ENCODE measurements at regions not wholly inside any gene's neighbourhood (a gene's known extent, or its start where the extent isn't known, plus 50 kb on each side); places are given as distances from the start of the nearest gene placed in this dataset.

GRCh38 chr4:180234730-180235129, 2008.5 kb upstream of the TENM3 start:
- H3K9me3 ChIP-seq (ENCODE audit: insufficient read depth, low read length): no peaks in the 10 kb centered on the region
- H3K4me3 ChIP-seq (ENCODE audit: insufficient read length, low read depth): no peak overlapping the region
- TF ChIP-seq YY1 (IDR thresholded peaks at IDR 0.05; ENCODE audit: insufficient read depth, insufficient read length) (no peak), SUZ12 (IDR thresholded peaks at IDR 0.05; ENCODE audit: extremely low read depth, insufficient read depth, insufficient read length) (no peak), ZNF274 (IDR thresholded peaks at IDR 0.05; ENCODE audit: low read depth, low read length) (no peak)
- no peaks in the 10 kb centered on the region for H3K36me3 ChIP-seq (ENCODE audit: insufficient read depth, insufficient read length, low read length)
- no peaks in the 10 kb centered on the region for H3K27me3 ChIP-seq (ENCODE audit: insufficient read depth, insufficient read length)
- no peaks in the 10 kb centered on the region for H3K4me1 ChIP-seq (ENCODE audit: insufficient read depth, insufficient read length)
- H3K9ac ChIP-seq (ENCODE audit: insufficient read length, low read depth): no peak overlapping the region
- DNase-seq (ENCODE audit: low read depth, low spot score): no peak

- H3K9me3 ChIP-seq (ENCODE audit: insufficient read depth, low read length): no peaks in the 10 kb centered on the region
- no peaks in the 10 kb centered on the region for H3K4me1 ChIP-seq (ENCODE audit: insufficient read depth, insufficient read length)
- H3K9ac ChIP-seq (ENCODE audit: insufficient read length, low read depth): no peak overlapping the region
- H3K27me3 ChIP-seq (ENCODE audit: insufficient read depth, insufficient read length): no peaks in the 10 kb centered on the region
- no peak overlapping the region for H3K4me3 ChIP-seq (ENCODE audit: insufficient read length, low read depth)
- TF ChIP-seq ZNF274 (IDR thresholded peaks at IDR 0.05; ENCODE audit: low read depth, low read length) (no peak), SUZ12 (IDR thresholded peaks at IDR 0.05; ENCODE audit: extremely low read depth, insufficient read depth, insufficient read length) (no peak), YY1 (IDR thresholded peaks at IDR 0.05; ENCODE audit: insufficient read depth, insufficient read length) (no peak)
- no peaks in the 10 kb centered on the region for H3K36me3 ChIP-seq (ENCODE audit: insufficient read depth, insufficient read length, low read length)
- DNase-seq (ENCODE audit: low read depth, low spot score): no peak
These were observed 2002.5 kb upstream of the TENM3 start for GRCh38 chr4:180240670-180241069.

GRCh38 chr4:180253419-180253818, 1989.8 kb upstream of the TENM3 start:
- DNase-seq (ENCODE audit: low read depth, low spot score): no peak
- H3K36me3 ChIP-seq (ENCODE audit: insufficient read depth, insufficient read length, low read length): no peaks in the 10 kb centered on the region
- no peak overlapping the region for H3K4me3 ChIP-seq (ENCODE audit: insufficient read length, low read depth)
- H3K27me3 ChIP-seq (ENCODE audit: insufficient read depth, insufficient read length): no peaks in the 10 kb centered on the region
- no peaks in the 10 kb centered on the region for H3K4me1 ChIP-seq (ENCODE audit: insufficient read depth, insufficient read length)
- H3K9me3 ChIP-seq (ENCODE audit: insufficient read depth, low read length): no peaks in the 10 kb centered on the region
- H3K9ac ChIP-seq (ENCODE audit: insufficient read length, low read depth): no peak overlapping the region
- no peak for TF ChIP-seq SUZ12 (IDR thresholded peaks at IDR 0.05; ENCODE audit: extremely low read depth, insufficient read depth, insufficient read length)
- no peak for TF ChIP-seq ZNF274 (IDR thresholded peaks at IDR 0.05; ENCODE audit: low read depth, low read length)
- no peak for TF ChIP-seq YY1 (IDR thresholded peaks at IDR 0.05; ENCODE audit: insufficient read depth, insufficient read length)

DNA sequence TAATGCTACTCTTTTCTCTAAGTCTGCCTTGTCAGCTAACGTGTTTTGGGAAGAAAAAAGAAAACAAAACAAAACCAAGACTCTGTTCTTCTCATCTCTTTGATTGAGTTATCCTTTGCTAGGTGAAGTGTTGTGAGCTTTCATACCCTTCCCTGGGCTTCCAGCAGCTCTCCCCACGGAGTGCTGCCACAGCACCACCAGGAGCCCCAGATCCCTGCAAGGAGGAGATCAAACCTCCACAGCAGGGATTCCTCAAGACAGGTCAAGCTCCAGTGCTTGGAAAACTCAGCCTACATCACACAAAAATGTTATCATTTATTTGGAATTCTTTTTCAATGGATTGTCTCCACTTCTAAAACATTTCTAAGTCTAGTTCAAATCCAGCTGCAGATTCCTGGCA, 1981.9 kb upstream of the TENM3 start:
- Histone ChIP-seq H3K9me3 (ENCODE audit: insufficient read depth, low read length) (no peaks in the 10 kb centered on the region), H3K36me3 (ENCODE audit: insufficient read depth, insufficient read length, low read length) (no peaks in the 10 kb centered on the region), H3K9ac (ENCODE audit: insufficient read length, low read depth) (no peak overlapping the region), H3K4me3 (ENCODE audit: insufficient read length, low read depth) (no peak overlapping the region), H3K4me1 (ENCODE audit: insufficient read depth, insufficient read length) (no peaks in the 10 kb centered on the region), H3K27me3 (ENCODE audit: insufficient read depth, insufficient read length) (no peaks in the 10 kb centered on the region)
- TF ChIP-seq SUZ12 (IDR thresholded peaks at IDR 0.05; ENCODE audit: extremely low read depth, insufficient read depth, insufficient read length) (no peak), YY1 (IDR thresholded peaks at IDR 0.05; ENCODE audit: insufficient read depth, insufficient read length) (no peak), ZNF274 (IDR thresholded peaks at IDR 0.05; ENCODE audit: low read depth, low read length) (no peak)
- DNase-seq (ENCODE audit: low read depth, low spot score): no peak

DNA sequence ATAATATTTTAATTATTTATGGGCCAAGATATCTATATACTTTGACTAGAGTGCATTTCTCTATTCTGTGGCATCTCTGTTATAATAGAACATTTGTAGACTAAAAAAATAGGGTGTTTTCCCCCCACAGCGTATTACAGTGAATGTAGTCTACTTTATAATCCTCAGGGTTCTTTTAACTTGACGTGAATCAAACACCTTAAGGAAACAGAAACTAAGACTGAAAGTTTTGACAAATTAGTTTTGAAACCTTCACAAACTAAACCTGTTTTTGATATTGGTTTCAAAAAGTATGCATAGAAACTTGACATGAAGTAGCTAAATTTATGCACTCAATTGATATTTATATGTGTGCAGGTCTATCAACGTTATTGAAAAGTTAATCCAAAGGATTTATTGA, 1963.1 kb upstream of the TENM3 start:
- no peaks in the 10 kb centered on the region for H3K27me3 ChIP-seq (ENCODE audit: insufficient read depth, insufficient read length)
- H3K36me3 ChIP-seq (ENCODE audit: insufficient read depth, insufficient read length, low read length): no peaks in the 10 kb centered on the region
- H3K4me3 ChIP-seq (ENCODE audit: insufficient read length, low read depth): no peak overlapping the region
- no peak for DNase-seq (ENCODE audit: low read depth, low spot score)
- H3K9ac ChIP-seq (ENCODE audit: insufficient read length, low read depth): no peak overlapping the region
- TF ChIP-seq SUZ12 (IDR thresholded peaks at IDR 0.05; ENCODE audit: extremely low read depth, insufficient read depth, insufficient read length) (no peak), ZNF274 (IDR thresholded peaks at IDR 0.05; ENCODE audit: low read depth, low read length) (no peak), YY1 (IDR thresholded peaks at IDR 0.05; ENCODE audit: insufficient read depth, insufficient read length) (no peak)
- H3K9me3 ChIP-seq (ENCODE audit: insufficient read depth, low read length): no peaks in the 10 kb centered on the region
- H3K4me1 ChIP-seq (ENCODE audit: insufficient read depth, insufficient read length): no peaks in the 10 kb centered on the region

- no peaks in the 10 kb centered on the region for H3K9me3 ChIP-seq (ENCODE audit: insufficient read depth, low read length)
- no peak for DNase-seq (ENCODE audit: low read depth, low spot score)
- H3K36me3 ChIP-seq (ENCODE audit: insufficient read depth, insufficient read length, low read length): no peaks in the 10 kb centered on the region
- no peak overlapping the region for H3K4me3 ChIP-seq (ENCODE audit: insufficient read length, low read depth)
- H3K27me3 ChIP-seq (ENCODE audit: insufficient read depth, insufficient read length): no peaks in the 10 kb centered on the region
- H3K9ac ChIP-seq (ENCODE audit: insufficient read length, low read depth): no peak overlapping the region
- no peaks in the 10 kb centered on the region for H3K4me1 ChIP-seq (ENCODE audit: insufficient read depth, insufficient read length)
- TF ChIP-seq SUZ12 (IDR thresholded peaks at IDR 0.05; ENCODE audit: extremely low read depth, insufficient read depth, insufficient read length) (no peak), YY1 (IDR thresholded peaks at IDR 0.05; ENCODE audit: insufficient read depth, insufficient read length) (no peak), ZNF274 (IDR thresholded peaks at IDR 0.05; ENCODE audit: low read depth, low read length) (no peak)
These were observed 1962.4 kb upstream of the TENM3 start for GRCh38 chr4:180280726-180281297.

- no peak for TF ChIP-seq ZNF274 (IDR thresholded peaks at IDR 0.05; ENCODE audit: low read depth, low read length)
- TF ChIP-seq YY1 (IDR thresholded peaks at IDR 0.05; ENCODE audit: insufficient read depth, insufficient read length): no peak
- TF ChIP-seq SUZ12 (IDR thresholded peaks at IDR 0.05; ENCODE audit: extremely low read depth, insufficient read depth, insufficient read length): no peak
- no peak overlapping the region for H3K9ac ChIP-seq (ENCODE audit: insufficient read length, low read depth)
- no peak overlapping the region for H3K4me3 ChIP-seq (ENCODE audit: insufficient read length, low read depth)
- no peaks in the 10 kb centered on the region for H3K4me1 ChIP-seq (ENCODE audit: insufficient read depth, insufficient read length)
- no peak for DNase-seq (ENCODE audit: low read depth, low spot score)
- H3K36me3 ChIP-seq (ENCODE audit: insufficient read depth, insufficient read length, low read length): no peaks in the 10 kb centered on the region
- H3K9me3 ChIP-seq (ENCODE audit: insufficient read depth, low read length): no peaks in the 10 kb centered on the region
- H3K27me3 ChIP-seq (ENCODE audit: insufficient read depth, insufficient read length): no peaks in the 10 kb centered on the region
These were observed 1961.5 kb upstream of the TENM3 start for GRCh38 chr4:180281724-180282123.

All from NT2/D1 (cell line).